CD8-positive, alpha-beta memory T cell (primary cell): ENCODE measurements at regions not wholly inside any gene's neighbourhood (a gene's known extent, or its start where the extent isn't known, plus 50 kb on each side); places are given as distances from the start of the nearest gene placed in this dataset.

Experiments
- CTCF ChIA-PET: fragments of 350-600 bp; sonication (Branson Sonifier 250); formaldehyde crosslinking; loops from one replicate; lab custom pipeline; 2021; ENCODE audit warnings: antibody characterized with exemption; lab: Charles Lee
- POLR2A ChIA-PET: fragments of 350-600 bp; sonication (Branson Sonifier 250); formaldehyde crosslinking; loops from one replicate; lab custom pipeline; 2021; ENCODE audit warnings: antibody characterized with exemption; lab: Charles Lee
- DNase-seq, 5 donors: peaks; one replicate each; pipeline versions ENCODE4 v3.0.0 to v3.0.0-alpha.2; 2020 to 2022; ENCODE audit warnings: mixed read lengths in 1 of 5
- H3K27ac ChIP-seq: one replicate; pipeline ENCODE4 v1.7.0; 2013; ENCODE audit warnings: low read depth, mild to moderate bottlenecking, low read length, moderate library complexity
- H3K27me3 ChIP-seq: 2 replicates; pipeline ENCODE4 v1.7.0; 2013; ENCODE audit warnings: low read length, mild to moderate bottlenecking; ENCODE audit not compliant: insufficient read depth, poor library complexity, severe bottlenecking
- H3K36me3 ChIP-seq: 2 replicates; pipeline ENCODE4 v1.7.0; 2013; ENCODE audit warnings: mild to moderate bottlenecking, low read length, moderate library complexity; ENCODE audit not compliant: insufficient read depth
- H3K4me1 ChIP-seq: 2 replicates; pipeline ENCODE4 v1.7.0; 2013; ENCODE audit warnings: mild to moderate bottlenecking, low read length, moderate library complexity; ENCODE audit not compliant: insufficient read depth
- H3K4me3 ChIP-seq: 2 replicates; pipeline ENCODE4 v1.7.0; 2013; ENCODE audit warnings: mild to moderate bottlenecking, low read length
- H3K9me3 ChIP-seq: 2 replicates; pipeline ENCODE4 v1.7.0; 2013; ENCODE audit warnings: mild to moderate bottlenecking, low read length
- H3K27ac Mint-ChIP-seq, 8 donors: one replicate each; pipeline ENCODE4 v1.8.0; 2020 to 2021; ENCODE audit warnings: mixed read lengths in 8 of 8, mild to moderate bottlenecking in 6 of 8, inconsistent platforms in 3 of 8, moderate library complexity in 3 of 8
- H3K27me3 Mint-ChIP-seq, 2 donors: one replicate each; pipeline ENCODE4 v1.8.0; 2020 to 2021; ENCODE audit warnings: mixed read lengths in 2 of 2, mild to moderate bottlenecking in 1 of 2, moderate library complexity in 1 of 2
- H3K36me3 Mint-ChIP-seq, 3 donors: one replicate each; pipeline ENCODE4 v1.8.0; 2020 to 2021; ENCODE audit warnings: mixed read lengths in 3 of 3, inconsistent platforms in 1 of 3, mild to moderate bottlenecking in 1 of 3
- H3K4me1 Mint-ChIP-seq, 3 donors: one replicate each; pipeline ENCODE4 v1.8.0; 2020 to 2021; ENCODE audit warnings: mixed read lengths in 3 of 3, inconsistent platforms in 1 of 3, mild to moderate bottlenecking in 1 of 3
- H3K4me3 Mint-ChIP-seq, 7 donors: one replicate each; pipeline ENCODE4 v1.8.0; 2020 to 2021; ENCODE audit warnings: mixed read lengths in 7 of 7, mild to moderate bottlenecking in 6 of 7, moderate library complexity in 4 of 7, inconsistent platforms in 2 of 7
- H3K9me3 Mint-ChIP-seq, 5 donors: one replicate each; pipeline ENCODE4 v1.8.0; 2020 to 2022; ENCODE audit warnings: mixed read lengths in 5 of 5, mild to moderate bottlenecking in 3 of 5, moderate library complexity in 2 of 5, inconsistent platforms in 1 of 5

DNA sequence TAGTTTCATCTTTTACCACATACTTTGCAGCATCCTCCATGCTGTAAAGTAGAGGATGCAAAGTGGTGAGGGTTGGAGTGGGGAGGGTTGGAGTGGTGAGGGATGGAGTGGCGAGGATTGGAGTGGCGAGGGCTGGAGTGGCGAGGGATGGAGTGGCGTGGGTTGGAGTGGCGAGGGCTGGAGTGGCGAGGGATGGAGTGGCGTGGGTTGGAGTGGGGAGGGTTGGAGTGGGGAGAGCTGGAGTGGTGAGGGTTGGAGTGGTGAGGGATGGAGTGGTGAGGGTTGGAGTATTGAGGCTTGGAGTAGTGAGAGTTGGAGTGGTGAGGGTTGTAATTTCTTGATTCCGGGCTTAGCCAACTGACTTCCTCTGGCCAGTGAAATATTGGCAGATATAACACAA, 618.3 kb downstream of the MRPL39 start:
- Histone ChIP-seq H3K36me3 (no peaks in the 10 kb centered on the region), H3K4me3 (no peak overlapping the region), H3K4me1 (no peaks in the 10 kb centered on the region), H3K9me3 (no peaks in the 10 kb centered on the region), H3K27ac (no peak overlapping the region), H3K27me3 (no peaks in the 10 kb centered on the region)
- Mint-ChIP-seq H3K36me3 (no peaks in the 10 kb centered on the region), H3K4me1 (no peaks in the 10 kb centered on the region), H3K27me3 (no peaks in the 10 kb centered on the region), H3K4me3 (no peak overlapping the region), H3K27ac (no peak overlapping the region), H3K9me3 (peaks cover 2 to 6% (median 3%) of the 10 kb centered on the region in 5 donors)
- POLR2A ChIA-PET, result no interaction called here
- DNase-seq, result no peak
- CTCF ChIA-PET, result no interaction called here

DNA sequence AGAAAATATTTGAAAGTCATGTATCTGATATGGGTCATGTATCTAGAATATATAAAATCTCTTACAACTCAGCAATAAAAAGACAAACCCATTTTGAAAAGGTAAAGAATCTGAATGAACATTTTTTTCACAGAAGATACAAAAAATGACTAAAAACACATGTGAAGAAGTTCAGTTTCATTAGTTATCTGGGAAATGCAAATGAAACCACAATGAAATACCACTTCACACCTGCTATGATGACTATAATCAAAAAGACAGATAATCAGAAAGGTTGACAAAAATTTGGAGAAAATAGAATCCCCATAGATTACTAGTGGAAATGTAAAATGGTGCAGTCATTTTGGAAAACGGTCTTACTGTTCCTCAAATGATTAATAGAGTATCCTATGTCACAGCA, 631.0 kb downstream of the MRPL39 start:
- Histone ChIP-seq H3K4me3 (no peak overlapping the region), H3K36me3 (no peaks in the 10 kb centered on the region), H3K27ac (no peak overlapping the region), H3K4me1 (no peaks in the 10 kb centered on the region), H3K27me3 (no peaks in the 10 kb centered on the region), H3K9me3 (no peaks in the 10 kb centered on the region)
- Mint-ChIP-seq H3K36me3 (no peaks in the 10 kb centered on the region), H3K27me3 (no peaks in the 10 kb centered on the region), H3K9me3 (peaks cover 10 to 14% (median 10%) of the 10 kb centered on the region in 5 donors), H3K27ac (no peak overlapping the region), H3K4me1 (no peaks in the 10 kb centered on the region), H3K4me3 (no peak overlapping the region)
- CTCF ChIA-PET, result no interaction called here
- POLR2A ChIA-PET, result no interaction called here
- DNase-seq, result no peak

GRCh38 chr21:24969068-24969467, 638.2 kb downstream of the MRPL39 start:
- Histone ChIP-seq H3K4me1 (no peaks in the 10 kb centered on the region), H3K27ac (no peak overlapping the region), H3K4me3 (no peak overlapping the region), H3K36me3 (no peaks in the 10 kb centered on the region), H3K27me3 (no peaks in the 10 kb centered on the region), H3K9me3 (no peaks in the 10 kb centered on the region)
- DNase-seq, result no peak
- no peak overlapping the region for H3K27ac Mint-ChIP-seq
- H3K36me3 Mint-ChIP-seq, result no peaks in the 10 kb centered on the region
- H3K9me3 Mint-ChIP-seq, result peaks cover 2 to 14% (median 10%) of the 10 kb centered on the region in 5 donors
- no peaks in the 10 kb centered on the region for H3K27me3 Mint-ChIP-seq
- H3K4me1 Mint-ChIP-seq, result no peaks in the 10 kb centered on the region
- ChIA-PET CTCF (no interaction called here), POLR2A (no interaction called here)
- H3K4me3 Mint-ChIP-seq, result no peak overlapping the region

DNA sequence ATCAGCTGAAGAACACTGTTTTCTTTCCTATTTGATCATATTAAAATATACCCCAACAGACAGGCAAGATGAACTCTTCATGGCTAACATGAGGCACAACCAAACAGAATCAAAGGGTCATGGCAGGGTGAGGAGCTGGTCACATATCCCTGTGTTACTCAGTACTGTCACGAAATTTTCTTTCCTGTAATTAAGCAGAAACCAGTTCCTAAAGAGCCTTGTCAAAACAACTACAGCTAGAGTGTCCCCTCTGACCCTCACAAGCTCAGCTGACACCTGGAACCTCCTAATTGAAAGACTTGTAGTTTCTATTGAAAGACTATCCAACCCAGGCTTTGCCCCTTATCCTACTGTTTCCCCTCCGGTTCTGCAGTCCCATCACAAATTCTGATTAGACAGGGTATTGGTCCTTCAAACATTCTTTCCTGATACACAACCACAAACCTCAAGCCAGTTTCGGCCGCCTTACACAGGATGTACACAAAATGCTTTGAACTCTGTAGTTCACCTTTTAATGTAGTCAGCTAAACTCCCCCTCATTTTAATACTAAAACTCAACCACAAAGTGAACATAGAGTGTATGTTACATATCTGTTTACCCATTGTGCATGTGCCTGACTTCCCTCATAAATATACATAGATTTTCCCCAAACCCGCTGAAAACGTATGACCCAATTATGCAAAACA, 651.9 kb downstream of the MRPL39 start:
- Mint-ChIP-seq H3K27me3 (peaks cover 0 to 6% of the 10 kb centered on the region in 2 donors), H3K36me3 (no peaks in the 10 kb centered on the region), H3K9me3 (peaks cover 0 to 7% (median 0%) of the 10 kb centered on the region in 5 donors), H3K27ac (no peak overlapping the region), H3K4me1 (peaks cover 4 to 11% (median 5%) of the 10 kb centered on the region in 3 donors), H3K4me3 (peak overlapping the region in 1 of 7 donors; percentile 32)
- no peak for DNase-seq
- Histone ChIP-seq H3K27me3 (no peaks in the 10 kb centered on the region), H3K27ac (no peak overlapping the region), H3K4me1 (no peaks in the 10 kb centered on the region), H3K36me3 (no peaks in the 10 kb centered on the region), H3K4me3 (no peak overlapping the region), H3K9me3 (no peaks in the 10 kb centered on the region)
- CTCF ChIA-PET, result interaction anchor here (1.6 kb wide), 1 partner anchor 15 kb away, joined by 4 read pairs; no protein-coding TSS in a partner anchor
- POLR2A ChIA-PET, result no interaction called here

GRCh38 chr21:24948186-24948585, 659.1 kb downstream of the MRPL39 start:
- ChIA-PET POLR2A (no interaction called here), CTCF (no interaction called here)
- H3K36me3 ChIP-seq, result no peaks in the 10 kb centered on the region
- no peaks in the 10 kb centered on the region for H3K27me3 ChIP-seq
- no peaks in the 10 kb centered on the region for H3K4me1 ChIP-seq
- peaks cover 0 to 7% of the 10 kb centered on the region in 2 donors for H3K27me3 Mint-ChIP-seq
- H3K27ac Mint-ChIP-seq, result no peak overlapping the region
- H3K9me3 Mint-ChIP-seq, result peaks cover 0 to 2% (median 2%) of the 10 kb centered on the region in 5 donors
- no peaks in the 10 kb centered on the region for H3K36me3 Mint-ChIP-seq
- H3K4me3 Mint-ChIP-seq, result no peak overlapping the region
- no peak for DNase-seq
- H3K4me3 ChIP-seq, result no peak overlapping the region
- no peaks in the 10 kb centered on the region for H3K9me3 ChIP-seq
- H3K4me1 Mint-ChIP-seq, result no peaks in the 10 kb centered on the region
- H3K27ac ChIP-seq, result no peak overlapping the region

DNA sequence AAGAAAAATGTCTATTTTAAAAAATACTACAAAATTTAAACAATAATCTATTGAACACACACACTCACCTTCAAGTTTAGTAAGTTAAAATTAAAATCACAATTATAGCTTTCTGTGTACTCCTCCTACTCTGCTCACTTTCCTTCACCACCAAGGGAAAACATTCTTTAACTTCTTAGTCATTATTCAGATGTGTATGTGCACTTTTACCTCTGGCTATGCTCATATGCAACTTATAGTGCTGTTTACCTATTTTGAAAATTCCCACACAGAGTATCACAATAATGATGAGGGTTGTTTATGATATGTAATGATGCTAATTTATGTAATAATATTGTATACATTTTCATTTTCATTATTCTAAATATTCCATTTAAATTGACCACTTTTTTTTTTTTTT, 661.4 kb downstream of the MRPL39 start:
- H3K27ac Mint-ChIP-seq, result no peak overlapping the region
- no peak overlapping the region for H3K4me3 ChIP-seq
- no peaks in the 10 kb centered on the region for H3K4me1 Mint-ChIP-seq
- POLR2A ChIA-PET, result no interaction called here
- H3K9me3 ChIP-seq, result no peaks in the 10 kb centered on the region
- no peaks in the 10 kb centered on the region for H3K27me3 ChIP-seq
- no peaks in the 10 kb centered on the region for H3K36me3 ChIP-seq
- no peak for DNase-seq
- peaks cover 0 to 7% of the 10 kb centered on the region in 2 donors for H3K27me3 Mint-ChIP-seq
- H3K9me3 Mint-ChIP-seq, result peaks cover 0 to 2% (median 2%) of the 10 kb centered on the region in 5 donors
- no peak overlapping the region for H3K4me3 Mint-ChIP-seq
- no peaks in the 10 kb centered on the region for H3K4me1 ChIP-seq
- no peak overlapping the region for H3K27ac ChIP-seq
- CTCF ChIA-PET, result no interaction called here
- no peaks in the 10 kb centered on the region for H3K36me3 Mint-ChIP-seq

- H3K27ac Mint-ChIP-seq, result no peak overlapping the region
- ChIA-PET POLR2A (no interaction called here), CTCF (no interaction called here)
Observed at GRCh38 chr21:24941316-24942185, 665.7 kb downstream of the MRPL39 start.

DNA sequence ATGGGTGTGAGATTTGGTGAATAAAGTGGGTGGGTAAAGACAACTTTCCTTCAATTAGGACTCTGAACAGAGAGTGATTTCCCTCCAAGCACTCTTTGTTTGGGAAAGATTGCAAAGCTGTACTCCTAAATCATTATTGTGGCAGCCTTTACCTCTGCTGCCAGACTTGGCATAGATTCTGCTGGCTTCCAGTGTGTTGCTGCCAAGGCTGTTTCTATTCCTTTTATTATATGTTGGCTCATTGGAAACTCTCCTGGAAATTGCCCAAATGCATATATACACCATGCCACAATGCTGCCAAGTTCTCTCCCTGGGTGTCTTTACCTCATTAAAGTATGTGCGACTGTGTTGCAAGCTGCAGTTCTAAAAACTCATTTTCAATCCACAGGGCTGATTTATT, 668.0 kb downstream of the MRPL39 start:
- POLR2A ChIA-PET, result no interaction called here
- H3K27ac ChIP-seq, result no peak overlapping the region
- CTCF ChIA-PET, result no interaction called here
- H3K4me3 ChIP-seq, result no peak overlapping the region
- no peak for DNase-seq
- no peak overlapping the region for H3K4me3 Mint-ChIP-seq
- H3K27me3 Mint-ChIP-seq, result peaks cover 0 to 3% of the 10 kb centered on the region in 2 donors
- H3K36me3 Mint-ChIP-seq, result no peaks in the 10 kb centered on the region
- H3K27ac Mint-ChIP-seq, result no peak overlapping the region
- H3K9me3 ChIP-seq, result no peaks in the 10 kb centered on the region
- H3K4me1 Mint-ChIP-seq, result no peaks in the 10 kb centered on the region
- no peaks in the 10 kb centered on the region for H3K4me1 ChIP-seq
- H3K9me3 Mint-ChIP-seq, result peaks cover 0 to 2% (median 0%) of the 10 kb centered on the region in 5 donors
- H3K36me3 ChIP-seq, result no peaks in the 10 kb centered on the region
- no peaks in the 10 kb centered on the region for H3K27me3 ChIP-seq

More at GRCh38 chr21:24941316-24942185, 665.7 kb downstream of the MRPL39 start:
- Histone ChIP-seq H3K4me1 (no peaks in the 10 kb centered on the region), H3K9me3 (no peaks in the 10 kb centered on the region), H3K36me3 (no peaks in the 10 kb centered on the region), H3K4me3 (no peak overlapping the region), H3K27me3 (no peaks in the 10 kb centered on the region), H3K27ac (no peak overlapping the region)
- H3K4me3 Mint-ChIP-seq, result no peak overlapping the region
- no peaks in the 10 kb centered on the region for H3K4me1 Mint-ChIP-seq
- H3K36me3 Mint-ChIP-seq, result no peaks in the 10 kb centered on the region
- no peak for DNase-seq
- peaks cover 0 to 3% of the 10 kb centered on the region in 2 donors for H3K27me3 Mint-ChIP-seq
- peaks cover 0 to 2% (median 2%) of the 10 kb centered on the region in 5 donors for H3K9me3 Mint-ChIP-seq
